CD4-positive, alpha-beta T cell treated with Interleukin-4 for 4 hours (primary cell): ENCODE measurements at regions not wholly inside any gene's neighbourhood (a gene's known extent, or its start where the extent isn't known, plus 50 kb on each side); places are given as distances from the start of the nearest gene placed in this dataset.
"Not testable (repeated sequence)": the region's sequence is repeated elsewhere in the genome, so short reads cannot be mapped to it uniquely, and the experiment has no call there.

Experiments
- DNase-seq: peaks from one replicate; pipeline ENCODE4 v3.0.0-alpha.2; 2020

DNA sequence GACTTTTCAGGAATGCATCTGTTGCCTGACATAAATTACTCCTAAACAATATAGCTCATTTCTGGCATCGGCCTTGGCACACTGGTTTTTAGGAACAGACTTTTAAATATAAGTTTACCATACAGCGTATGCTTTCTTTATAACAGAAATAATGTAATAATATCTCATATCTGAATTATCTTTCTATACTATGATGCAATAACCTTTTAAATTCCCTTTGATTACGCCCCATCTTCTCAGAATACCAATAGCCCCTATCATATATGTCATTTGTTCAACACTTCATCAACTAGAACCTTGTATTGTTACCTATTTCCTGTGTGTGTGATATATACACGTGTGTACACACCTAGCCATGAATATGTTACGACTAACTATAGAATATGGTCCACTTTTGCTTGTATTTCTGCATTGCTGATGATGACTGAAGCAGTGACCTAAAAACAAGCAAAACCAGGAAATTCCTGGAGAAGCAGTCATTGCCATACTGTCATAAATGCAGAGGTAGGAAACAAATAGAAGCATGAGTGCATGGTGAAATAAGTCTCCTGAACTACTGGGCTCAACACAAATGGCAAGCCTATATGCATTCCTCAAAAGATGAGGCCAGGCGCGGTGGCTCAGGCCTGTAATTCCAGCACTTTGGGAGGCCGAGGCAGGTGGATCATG, 618.4 kb upstream of the NRP1 start:
- DNase-seq = no peak

DNA sequence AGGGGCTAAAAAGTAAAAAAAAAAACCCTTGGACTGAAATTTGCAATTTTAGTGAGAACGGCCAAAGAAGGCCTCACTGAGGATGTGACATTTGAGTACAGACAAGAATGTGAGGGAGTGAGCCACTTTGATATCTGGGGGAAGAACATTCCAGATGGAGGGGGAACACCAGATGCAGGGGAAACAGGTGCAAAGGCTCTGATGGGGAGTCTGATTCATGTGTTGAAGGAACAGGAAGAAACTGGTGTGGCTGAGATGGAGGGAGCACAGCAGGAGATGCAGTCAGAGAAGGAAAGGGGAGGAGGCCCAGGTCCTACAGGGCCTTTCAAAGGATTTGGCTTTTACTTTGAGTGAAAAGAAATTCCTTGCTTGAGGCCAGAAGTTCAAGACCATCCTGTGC, 615.7 kb upstream of the NRP1 start:
- no peak for DNase-seq

DNA sequence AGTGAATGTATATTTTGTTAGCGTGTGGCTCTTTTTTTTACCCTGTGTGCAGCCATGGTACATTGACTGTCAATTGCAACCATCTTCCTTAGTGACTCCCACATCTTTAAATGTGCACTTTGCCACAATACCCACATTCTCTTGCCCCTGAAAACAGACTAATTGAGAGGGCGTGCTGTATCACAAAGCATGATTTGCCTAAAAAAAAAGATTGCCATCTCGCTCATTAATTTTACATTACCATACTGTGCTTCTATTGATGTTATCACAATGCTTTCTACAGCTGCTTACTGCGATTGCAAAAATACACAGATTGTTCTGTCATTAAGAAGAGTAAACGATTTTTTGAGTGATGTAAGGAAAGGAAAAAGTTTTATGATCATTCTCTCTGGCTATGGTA, 613.1 kb upstream of the NRP1 start:
- no peak for DNase-seq

DNA sequence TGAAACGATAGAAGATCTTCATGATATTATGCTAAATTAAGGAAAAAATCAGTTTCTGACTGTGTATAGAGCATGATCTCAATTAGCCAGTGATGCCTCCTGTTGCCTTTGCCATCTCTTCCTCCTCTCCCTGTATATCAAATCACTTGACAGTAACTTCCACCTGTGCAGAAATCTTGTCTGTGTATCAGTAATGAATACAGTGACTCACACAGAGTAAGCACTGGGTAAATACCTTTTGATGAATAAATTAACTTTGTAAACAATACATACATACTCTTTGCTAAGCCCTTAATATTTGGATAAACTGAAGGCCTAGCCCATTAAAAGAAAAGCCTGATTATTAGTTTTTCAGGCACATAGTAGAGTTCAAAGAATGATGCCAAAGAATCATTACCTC, 610.6 kb upstream of the NRP1 start:
- DNase-seq = no peak

DNA sequence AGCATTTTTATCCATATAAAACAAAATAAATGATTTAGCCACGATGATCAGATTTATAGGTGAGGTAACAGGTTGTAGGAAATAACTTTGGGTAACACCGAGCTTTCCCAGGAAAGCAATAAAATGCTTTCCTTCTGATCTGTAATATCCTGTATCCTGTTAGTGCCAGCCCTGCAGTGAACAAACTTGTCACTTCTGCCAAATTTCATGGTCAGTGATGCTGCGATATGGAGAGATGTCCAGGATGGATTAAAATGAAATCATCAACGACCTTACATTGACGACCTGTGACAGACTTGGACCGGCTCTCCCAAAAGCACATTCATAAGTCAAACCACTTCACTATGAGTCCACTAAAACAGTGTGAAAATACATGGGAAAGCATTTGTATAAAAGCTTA, 608.0 kb upstream of the NRP1 start:
- no peak for DNase-seq

DNA sequence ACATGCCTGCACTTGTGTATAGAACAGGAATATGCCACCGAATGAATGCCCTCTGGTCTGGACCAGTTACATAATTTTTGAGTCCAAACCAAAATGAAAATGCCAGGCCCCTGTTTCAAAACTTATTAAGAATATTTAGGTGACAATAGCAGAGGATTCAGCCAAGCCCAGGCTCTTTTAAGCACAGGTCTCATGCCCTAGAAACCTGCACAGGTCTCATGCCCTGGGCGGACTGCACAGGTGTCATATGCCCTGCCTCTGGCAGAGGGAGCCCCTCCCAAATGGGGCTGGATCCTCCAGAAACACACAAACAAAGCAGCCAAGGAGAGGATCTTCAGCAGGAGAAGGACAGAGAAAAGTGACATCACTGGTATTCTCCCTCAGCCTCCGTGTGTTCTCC, 605.4 kb upstream of the NRP1 start:
- DNase-seq = no peak

DNA sequence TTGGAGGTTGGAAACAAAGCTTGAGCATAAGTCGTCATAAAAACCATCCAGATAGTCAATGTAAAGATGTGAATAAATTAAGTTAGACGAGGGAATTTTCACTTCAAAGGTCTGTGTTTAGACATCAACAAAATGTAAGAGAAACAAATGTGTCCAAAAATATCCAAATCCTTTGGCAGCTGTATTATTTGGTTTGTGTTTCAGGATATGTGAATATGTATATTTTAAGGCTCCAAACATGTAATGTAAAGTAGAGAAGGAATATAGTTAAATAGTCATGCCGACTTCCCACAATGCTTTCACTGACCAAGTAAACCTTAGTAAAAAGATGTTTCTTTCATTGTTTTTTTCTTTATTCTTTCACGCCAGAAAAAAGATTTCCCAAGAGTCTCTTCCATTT, 604.9 kb upstream of the NRP1 start:
- no peak for DNase-seq

DNA sequence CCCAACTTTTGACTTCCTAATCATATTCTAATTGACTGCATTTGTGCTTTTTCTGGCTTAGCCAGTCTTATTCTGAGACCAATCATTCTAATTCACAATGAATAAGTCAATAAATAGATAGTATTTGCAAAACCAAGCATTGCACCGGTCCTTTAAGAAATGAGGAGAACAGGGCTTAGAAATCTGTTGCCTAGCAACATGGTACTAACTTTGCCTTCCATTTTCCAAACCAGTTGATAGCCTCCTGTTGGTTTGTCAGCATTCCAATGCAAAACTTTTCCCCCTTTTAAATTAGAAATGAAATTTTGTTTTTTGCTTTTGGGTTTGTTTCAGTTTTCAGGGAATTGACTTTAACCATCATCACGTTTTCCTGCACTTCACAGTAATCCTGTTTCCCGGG, 603.5 kb upstream of the NRP1 start:
- no peak for DNase-seq

DNA sequence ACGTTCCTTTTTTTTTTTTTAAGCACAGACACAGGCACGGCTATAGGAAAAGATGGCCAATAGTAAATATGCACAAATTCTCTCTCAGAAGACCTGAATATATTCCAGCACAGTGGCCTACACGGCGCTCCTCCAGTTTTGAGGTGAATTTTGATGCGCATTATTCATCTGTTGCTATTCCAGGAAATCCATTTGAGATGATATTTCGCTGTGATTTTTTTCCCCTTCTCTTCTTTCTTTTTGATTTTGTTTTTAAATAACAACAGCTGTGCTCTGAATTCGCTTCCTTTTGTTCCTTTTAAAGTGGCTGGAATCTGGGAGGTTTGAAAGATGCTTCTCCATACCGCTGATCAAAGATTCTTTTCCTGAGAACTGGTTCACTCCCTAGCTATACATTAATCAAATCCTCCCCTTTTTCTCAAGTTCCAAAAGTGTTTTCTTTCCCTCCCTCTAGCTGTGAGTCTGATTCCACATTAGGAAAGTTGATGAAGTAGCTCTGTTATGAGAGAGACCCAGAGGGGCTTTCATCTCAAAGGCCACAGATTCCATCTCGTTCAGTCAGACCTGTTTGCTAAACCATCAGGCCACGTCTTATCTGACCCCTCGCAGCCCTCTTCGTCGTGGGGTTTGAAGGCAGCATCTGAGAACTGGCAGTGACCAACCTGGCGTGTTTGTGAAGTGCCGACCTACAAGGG, 602.7 kb upstream of the NRP1 start:
- DNase-seq = no peak

DNA sequence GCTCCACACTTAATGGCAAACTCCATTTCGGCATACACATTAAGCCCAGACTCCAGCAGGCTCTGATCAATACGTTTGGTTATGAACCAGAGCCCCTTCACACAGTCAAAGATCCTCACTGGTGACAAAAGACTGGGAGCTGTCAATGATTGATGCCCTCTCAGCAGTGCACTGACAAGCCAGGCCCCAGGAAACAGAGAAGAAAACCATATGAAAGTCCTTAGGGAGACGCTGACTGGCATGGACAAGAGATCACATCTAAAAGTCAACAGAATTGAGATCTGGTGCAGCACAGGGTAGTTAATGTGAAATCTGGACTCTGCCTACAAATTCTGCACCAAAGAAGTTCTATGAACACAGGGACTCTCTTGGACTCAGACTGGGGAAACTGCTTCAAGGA, 600.9 kb upstream of the NRP1 start:
- no peak for DNase-seq

DNA sequence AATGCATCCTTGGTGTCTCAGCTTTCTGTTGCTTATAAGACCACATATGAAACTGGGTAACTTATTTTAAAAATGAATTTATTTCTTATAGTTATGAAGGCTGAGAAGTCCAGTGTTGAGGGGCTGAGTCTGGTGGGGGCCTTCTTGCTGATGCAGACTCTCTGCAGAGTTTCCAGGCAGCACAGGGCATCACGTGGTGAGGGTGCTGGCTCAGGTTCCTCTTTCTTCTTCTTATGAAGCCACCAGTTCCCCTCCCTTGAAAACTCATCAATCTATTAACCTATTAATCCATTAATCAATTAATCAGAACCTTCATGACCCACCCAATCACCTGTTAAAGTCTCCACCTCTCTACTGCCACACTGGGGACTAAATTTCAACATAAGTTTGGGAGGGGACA, 595.6 kb upstream of the NRP1 start:
- DNase-seq = no peak

DNA sequence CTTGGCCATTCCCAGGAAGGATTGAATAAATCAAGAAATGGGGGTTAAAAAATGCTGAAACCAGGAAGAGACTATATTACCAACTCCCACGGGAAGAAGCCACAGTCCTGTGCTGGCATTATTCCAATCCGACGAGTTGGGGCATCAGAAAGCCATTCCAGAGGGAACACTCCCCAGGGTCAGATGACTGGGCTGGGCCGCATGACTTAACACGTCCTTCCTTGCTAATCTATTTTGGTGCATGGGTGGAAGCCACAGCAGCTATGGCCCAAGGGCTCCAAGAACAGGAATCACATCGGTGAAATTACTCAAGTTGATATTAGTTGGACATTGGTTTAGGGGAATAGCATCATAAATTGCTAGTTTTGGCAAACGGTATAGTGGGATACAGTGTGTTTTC, 592.9 kb upstream of the NRP1 start:
- no peak for DNase-seq

DNA sequence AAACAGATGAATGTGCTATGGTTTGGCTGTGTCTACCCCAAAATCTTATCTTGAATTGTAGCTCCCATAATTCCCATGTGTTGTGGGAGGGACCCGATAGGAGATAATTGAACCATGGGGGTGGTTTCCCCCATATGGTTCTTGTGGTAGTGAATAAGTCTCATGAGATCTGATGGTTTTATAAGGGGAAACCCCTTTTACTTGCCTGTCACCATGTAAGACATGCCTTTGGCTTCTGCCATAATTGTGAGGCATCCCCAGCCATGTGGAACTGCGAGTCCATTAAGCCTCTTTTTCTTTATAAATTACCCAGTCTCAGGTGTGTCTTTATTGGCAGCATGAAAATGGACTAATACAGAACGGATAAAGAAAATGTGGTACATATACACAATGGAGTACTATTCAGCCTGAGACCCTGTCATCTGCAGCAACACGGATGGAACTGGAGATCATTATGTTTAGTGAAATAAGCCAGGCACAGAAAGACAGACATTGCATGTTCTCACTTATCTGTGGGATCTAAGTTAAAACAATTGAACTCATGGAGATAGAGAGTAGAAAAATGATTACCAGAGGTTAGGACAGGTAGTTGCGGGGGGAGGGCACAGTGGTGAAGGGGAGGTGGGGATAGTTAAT, 587.6 kb upstream of the NRP1 start:
- DNase-seq = no peak

DNA sequence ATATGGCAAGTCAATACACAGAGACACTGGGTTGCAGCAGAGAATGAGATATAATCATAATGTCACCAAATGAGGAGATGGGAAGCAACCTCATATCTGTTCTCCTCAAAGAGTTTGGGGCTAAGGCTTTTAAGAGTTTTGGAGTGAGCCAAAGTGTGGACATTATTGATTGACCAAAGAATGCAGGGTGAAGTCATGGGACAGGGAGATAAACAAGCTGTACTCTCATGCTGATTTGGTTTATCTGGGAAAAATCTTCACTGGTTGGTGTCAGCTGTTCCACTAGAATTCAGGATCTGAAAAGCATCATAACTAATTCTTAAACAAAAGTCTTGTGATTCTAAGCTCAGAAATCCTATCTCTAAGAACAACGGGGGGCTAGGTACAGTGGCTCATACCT, 585.9 kb upstream of the NRP1 start:
- DNase-seq = no peak

DNA sequence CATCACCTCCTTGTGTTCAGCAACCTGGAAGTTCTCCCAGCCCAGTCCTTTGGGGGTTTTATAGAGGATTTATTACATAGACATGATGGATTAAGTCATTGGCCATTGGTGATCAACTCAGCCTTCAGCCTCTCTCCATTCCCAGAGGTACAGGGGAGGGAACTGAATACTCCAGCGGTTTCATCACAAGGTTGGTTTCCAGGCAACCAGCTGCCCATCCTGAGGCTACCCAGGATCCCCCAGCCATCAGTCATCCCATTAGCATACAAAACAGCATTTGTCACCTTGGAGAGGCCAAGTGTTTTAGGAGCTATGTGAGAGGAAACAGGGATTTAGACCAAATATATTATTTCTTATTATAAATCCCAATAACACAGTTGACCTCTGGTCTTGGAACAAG, 584.8 kb upstream of the NRP1 start:
- DNase-seq = no peak

DNA sequence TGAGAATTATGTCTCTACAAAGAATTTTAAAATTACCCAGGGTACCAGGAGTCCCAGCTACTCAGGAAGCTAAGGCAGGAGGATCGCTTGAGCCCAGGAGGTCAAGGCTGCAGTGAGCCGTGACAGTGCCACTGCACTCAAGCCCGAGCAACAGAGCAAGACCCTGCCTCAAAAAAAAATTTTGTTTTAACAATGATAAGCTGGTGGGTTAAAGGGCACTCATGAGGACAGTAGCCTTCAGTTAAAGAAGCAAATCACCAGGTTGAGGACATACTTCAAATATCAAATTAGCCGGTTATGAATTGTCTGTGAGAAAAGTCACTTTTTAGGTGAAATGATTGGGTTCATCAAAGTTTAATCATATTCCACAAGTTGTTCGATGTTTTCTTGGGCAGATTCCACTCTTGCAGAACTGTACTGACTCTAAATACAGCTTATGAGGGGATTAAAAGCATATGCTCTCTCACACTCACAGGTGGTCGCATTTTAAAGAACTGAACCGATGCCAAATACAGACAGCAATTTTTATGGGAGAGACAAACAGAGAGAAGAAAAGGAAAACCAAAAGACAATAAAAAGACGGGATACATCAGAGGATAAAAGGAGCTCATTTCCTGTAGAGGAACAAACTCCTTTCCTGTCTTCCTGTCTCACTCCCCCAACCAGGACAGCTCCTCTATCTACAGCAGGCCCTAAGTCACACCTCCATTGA, 582.8 kb upstream of the NRP1 start:
- DNase-seq = no peak

DNA sequence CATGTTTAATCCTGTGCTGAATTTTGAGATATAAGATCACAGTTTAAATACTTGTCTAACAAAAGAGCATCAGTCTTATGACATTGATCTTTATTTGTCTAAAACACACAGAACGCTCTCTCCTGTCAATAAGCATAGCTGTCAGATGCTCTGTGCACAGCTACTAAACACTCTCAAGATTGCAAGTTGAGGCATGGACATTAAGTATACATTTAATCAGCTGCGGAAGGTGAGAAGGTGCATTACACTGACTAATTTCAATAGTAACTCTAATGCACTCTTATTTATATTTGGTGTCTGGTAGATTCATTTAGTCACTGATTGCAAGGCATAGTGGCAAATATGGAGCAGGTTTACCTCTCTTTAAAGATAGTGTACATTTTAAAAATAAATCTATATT, 580.3 kb upstream of the NRP1 start:
- DNase-seq = no peak

DNA sequence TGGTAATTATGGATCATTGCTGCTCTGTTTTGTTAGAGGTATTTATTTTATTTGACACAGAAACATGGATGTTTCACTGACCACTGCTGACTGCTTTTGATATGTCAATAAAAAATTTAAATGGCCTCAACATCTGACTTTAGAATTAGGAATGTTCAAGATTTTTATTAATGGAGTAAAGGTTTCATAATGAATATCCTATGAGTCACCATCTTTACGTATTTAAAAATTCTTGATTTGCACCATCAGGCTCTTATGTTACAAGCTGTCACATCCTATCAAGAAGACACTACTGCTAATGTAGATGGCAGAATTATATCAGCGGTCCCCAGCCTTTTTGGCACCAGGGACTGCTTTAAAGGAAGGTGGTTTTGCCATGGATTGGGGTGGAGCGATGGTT, 578.7 kb upstream of the NRP1 start:
- DNase-seq = no peak

DNA sequence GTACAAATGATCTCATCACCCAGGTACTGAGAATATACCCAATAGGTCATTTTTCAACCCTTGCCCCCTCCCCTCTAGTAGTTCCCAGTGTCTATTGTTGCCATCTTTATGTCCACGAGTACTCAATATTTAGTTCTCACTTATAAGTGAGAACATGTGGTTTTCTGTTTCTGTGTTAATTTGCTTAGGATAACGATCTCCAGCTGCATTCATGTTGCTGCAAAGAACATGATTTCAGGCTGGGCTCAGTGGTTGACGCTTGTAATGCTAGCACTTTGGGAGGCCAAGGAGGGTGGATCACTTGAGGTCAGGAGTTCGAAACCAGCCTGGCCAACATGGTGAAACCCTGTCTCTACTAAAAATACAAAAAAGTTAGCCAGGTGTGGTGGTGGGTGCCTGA, 575.0 kb upstream of the NRP1 start:
- DNase-seq = not testable (repeated sequence)

DNA sequence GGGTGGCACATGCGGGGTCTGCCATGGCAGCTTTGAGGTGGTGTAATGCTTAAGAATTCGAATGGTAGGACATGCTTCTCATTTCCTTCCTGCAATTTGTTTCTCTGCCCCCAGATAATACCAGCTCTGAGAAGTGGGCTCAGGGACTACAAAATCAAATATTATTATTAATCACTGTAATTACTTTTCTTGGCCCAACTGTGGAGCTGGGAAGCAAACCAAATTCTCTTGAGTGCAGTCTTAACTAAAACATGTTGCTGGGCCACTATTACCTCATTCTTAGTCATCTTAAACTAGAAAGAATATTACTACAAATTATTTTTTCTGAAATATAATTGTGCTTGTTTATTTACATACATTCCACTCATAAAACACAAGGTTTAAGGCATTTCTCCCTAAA, 566.7 kb upstream of the NRP1 start:
- DNase-seq = no peak

DNA sequence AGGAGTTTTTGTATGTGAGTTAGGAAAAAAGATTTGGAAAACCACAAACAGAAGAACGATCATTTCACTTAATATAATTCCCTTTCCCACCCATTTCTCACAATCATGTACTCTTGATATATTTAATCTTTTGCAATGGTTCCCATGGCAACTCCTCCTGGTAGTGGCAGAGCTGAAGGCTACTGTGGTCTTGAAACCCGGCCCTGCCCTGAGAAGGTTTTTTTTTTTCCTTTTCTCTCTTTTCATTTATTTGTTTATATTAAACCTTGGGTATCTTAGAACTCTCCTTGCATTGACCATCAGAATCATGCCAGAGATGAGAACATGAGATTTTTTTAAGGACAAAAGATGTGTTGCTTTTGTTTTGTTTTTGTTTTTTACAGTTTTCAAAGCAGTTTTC, 566.1 kb upstream of the NRP1 start:
- DNase-seq = no peak

DNA sequence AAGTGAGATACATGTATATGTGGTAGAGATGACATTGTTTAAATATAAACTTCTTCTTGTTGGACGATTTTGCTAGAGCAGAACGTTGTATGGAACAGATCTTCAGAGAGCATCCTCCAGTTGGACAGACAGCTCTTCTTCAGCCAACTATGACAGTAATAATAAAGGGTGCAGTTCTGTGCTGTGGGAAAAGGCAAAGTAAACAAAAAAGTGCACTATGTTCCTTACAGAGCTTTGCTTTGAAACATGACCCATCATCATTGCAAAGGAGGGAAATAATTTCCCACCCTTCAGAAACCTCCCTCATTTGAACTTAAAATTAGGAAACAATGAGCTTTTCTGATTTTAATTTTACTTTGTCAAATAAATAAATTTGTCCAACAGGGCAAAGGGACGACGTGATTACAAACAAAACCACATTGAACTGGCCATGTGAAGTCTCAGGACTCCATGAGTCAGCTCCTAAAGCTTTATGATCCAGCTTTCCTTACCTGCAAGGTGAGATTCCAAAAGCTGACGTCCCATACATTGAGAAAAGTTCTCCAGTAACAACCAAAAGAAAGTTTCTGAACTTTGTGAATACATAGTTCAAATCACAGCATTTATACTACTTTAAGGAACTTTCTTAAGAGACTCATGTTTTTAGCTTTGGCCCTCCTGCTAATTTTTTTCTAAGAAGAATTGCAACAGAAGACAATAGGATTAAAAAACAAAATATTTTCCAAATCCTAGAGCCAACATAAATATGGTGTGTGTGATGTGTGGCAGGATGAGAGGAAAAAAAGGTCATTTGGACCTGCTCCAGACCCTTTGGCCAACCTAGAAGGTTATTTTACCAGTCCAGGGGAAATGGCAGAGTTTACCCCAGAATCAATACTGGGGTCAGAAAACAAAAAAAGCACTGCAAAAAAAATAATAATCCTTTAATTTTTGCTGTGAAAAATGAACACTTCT, 565.4 kb upstream of the NRP1 start:
- DNase-seq = no peak

DNA sequence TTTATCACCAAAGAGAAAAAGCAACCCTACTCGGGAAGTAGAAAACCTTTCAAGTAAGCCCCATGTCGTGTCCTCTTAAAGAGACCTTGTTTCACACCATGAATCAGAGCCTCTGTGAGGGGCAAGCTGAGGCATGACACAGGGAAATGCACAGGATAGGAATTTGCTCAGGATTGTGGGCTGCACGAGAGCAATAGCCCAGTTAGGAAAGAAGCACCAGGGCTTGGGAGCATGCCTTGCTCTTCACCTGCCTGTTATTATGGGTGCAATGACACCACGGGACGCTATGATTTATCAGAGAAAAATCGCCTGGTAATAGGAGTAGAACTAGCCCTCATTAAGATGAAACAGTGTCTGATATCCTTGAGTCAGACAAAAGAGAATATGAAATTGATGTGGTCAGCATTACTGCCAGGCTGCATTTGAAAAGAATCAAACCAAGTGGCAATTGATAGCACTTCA, 562.9 kb upstream of the NRP1 start:
- DNase-seq = no peak
